ENCODE measurements at regions not wholly inside any gene's neighbourhood (a gene's known extent, or its start where the extent isn't known, plus 50 kb on each side); places are given as distances from the start of the nearest gene placed in this dataset.

DNA sequence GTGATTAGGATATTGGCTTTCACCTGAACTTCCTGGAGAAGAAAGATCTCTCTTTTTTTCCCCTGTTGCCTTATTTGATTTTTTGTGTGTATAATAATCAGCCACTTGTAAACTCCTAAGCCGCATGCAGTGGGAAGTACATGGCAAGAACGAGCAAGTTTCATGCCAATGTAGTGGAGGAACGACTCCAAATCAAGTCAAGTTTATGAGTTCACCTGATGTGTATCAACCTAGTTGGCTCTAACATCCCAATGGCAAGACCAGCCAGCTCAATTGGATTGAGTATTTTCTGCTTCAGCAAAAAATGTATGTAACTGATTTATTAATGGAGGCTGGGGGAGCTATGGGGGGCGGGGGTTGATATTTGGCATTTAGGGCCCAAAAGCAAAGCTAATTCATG is 65.5 kb upstream of the LYZL1 start:
- H3K4me3 ChIP-seq (replicated peaks in 1 of 4; ENCODE audit: control extremely low read depth in 1 of 4, insufficient read depth in 1 of 4, low read depth in 3 of 4, low read length in 4 of 4): no peak overlapping the region
- H3K27me3 ChIP-seq (ENCODE audit: control insufficient read depth, insufficient read depth, low read length): no peaks in the 10 kb centered on the region
- TF ChIP-seq, protein P1, sequence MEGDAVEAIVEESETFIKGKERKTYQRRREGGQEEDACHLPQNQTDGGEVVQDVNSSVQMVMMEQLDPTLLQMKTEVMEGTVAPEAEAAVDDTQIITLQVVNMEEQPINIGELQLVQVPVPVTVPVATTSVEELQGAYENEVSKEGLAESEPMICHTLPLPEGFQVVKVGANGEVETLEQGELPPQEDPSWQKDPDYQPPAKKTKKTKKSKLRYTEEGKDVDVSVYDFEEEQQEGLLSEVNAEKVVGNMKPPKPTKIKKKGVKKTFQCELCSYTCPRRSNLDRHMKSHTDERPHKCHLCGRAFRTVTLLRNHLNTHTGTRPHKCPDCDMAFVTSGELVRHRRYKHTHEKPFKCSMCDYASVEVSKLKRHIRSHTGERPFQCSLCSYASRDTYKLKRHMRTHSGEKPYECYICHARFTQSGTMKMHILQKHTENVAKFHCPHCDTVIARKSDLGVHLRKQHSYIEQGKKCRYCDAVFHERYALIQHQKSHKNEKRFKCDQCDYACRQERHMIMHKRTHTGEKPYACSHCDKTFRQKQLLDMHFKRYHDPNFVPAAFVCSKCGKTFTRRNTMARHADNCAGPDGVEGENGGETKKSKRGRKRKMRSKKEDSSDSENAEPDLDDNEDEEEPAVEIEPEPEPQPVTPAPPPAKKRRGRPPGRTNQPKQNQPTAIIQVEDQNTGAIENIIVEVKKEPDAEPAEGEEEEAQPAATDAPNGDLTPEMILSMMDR (conservative IDR thresholded peaks at IDR 0.05 in 1 of 2, IDR thresholded peaks at IDR 0.05 in 1 of 2; ENCODE audit: low read depth in 1 of 2, low read length in 2 of 2): no peak
- TF ChIP-seq EZH2 (IDR thresholded peaks at IDR 0.05; ENCODE audit: low read length, missing control alignments): no peak

DNA sequence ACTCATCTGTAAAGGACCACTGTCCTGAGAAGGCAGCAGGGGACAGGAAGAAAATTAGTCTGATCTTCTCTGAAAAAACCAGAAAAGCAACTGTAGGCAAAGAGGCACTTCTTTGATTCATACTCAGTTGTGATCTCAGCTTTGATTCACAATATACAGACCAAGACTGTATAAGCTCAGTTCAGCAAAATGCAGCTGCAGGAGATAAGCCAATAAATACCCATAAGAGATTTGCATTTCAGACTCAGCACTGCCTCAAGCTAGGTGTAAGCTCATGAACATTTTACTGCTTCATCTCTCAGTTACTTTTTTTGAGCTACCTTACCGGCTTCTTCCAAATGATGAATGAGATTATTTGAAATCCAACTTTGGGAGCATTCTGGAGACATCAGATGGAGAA is 64.2 kb upstream of the LYZL1 start:
- peaks cover 2% of the 10 kb centered on the region for H3K27me3 ChIP-seq (ENCODE audit: control insufficient read depth, insufficient read depth, low read length)
- DNase-seq (ENCODE audit: low read depth in 2 of 2): no peak
- no peak overlapping the region for H2AFZ ChIP-seq (ENCODE audit: low read length)
- TF ChIP-seq, protein P1 (conservative IDR thresholded peaks at IDR 0.05 in 1 of 2, IDR thresholded peaks at IDR 0.05 in 1 of 2; ENCODE audit: low read depth in 1 of 2, low read length in 2 of 2): no peak
- TF ChIP-seq EZH2 (IDR thresholded peaks at IDR 0.05; ENCODE audit: low read length, missing control alignments): no peak
- H3K36me3 ChIP-seq (ENCODE audit: control insufficient read depth, insufficient read depth, low read length): no peaks in the 10 kb centered on the region
- H3K27ac ChIP-seq (ENCODE audit: insufficient read depth, low read length): no peak overlapping the region
- H3K4me2 ChIP-seq (ENCODE audit: extremely low read depth, insufficient read depth, low read length): no peak overlapping the region
- H3K4me3 ChIP-seq (replicated peaks in 1 of 4; ENCODE audit: control extremely low read depth in 1 of 4, insufficient read depth in 1 of 4, low read depth in 3 of 4, low read length in 4 of 4): no peak overlapping the region
- no peaks in the 10 kb centered on the region for H3K9me3 ChIP-seq (ENCODE audit: control insufficient read depth, insufficient read depth, low read depth, low read length)
- H3K9ac ChIP-seq (ENCODE audit: insufficient read depth, low read length): no peak overlapping the region
- H4K20me1 ChIP-seq (ENCODE audit: control insufficient read depth, extremely low read depth, insufficient read depth, low read length): no peaks in the 10 kb centered on the region
- H3K4me1 ChIP-seq (ENCODE audit: control insufficient read depth, extremely low read depth, insufficient read depth, low read length): no peaks in the 10 kb centered on the region
- no peaks in the 10 kb centered on the region for H3K79me2 ChIP-seq (ENCODE audit: control insufficient read depth, insufficient read depth, low read length)

More for the DNA sequence above, 65.5 kb upstream of the LYZL1 start:
- H3K79me2 ChIP-seq (ENCODE audit: control insufficient read depth, insufficient read depth, low read length): no peaks in the 10 kb centered on the region
- H3K27ac ChIP-seq (ENCODE audit: insufficient read depth, low read length): no peak overlapping the region
- no peaks in the 10 kb centered on the region for H4K20me1 ChIP-seq (ENCODE audit: control insufficient read depth, extremely low read depth, insufficient read depth, low read length)
- no peaks in the 10 kb centered on the region for H3K9me3 ChIP-seq (ENCODE audit: control insufficient read depth, insufficient read depth, low read depth, low read length)
- no peaks in the 10 kb centered on the region for H3K4me1 ChIP-seq (ENCODE audit: control insufficient read depth, extremely low read depth, insufficient read depth, low read length)
- no peak for DNase-seq (ENCODE audit: low read depth in 2 of 2)
- H2AFZ ChIP-seq (ENCODE audit: low read length): no peak overlapping the region
- no peak overlapping the region for H3K9ac ChIP-seq (ENCODE audit: insufficient read depth, low read length)
- H3K4me2 ChIP-seq (ENCODE audit: extremely low read depth, insufficient read depth, low read length): no peak overlapping the region
- H3K36me3 ChIP-seq (ENCODE audit: control insufficient read depth, insufficient read depth, low read length): no peaks in the 10 kb centered on the region

DNA sequence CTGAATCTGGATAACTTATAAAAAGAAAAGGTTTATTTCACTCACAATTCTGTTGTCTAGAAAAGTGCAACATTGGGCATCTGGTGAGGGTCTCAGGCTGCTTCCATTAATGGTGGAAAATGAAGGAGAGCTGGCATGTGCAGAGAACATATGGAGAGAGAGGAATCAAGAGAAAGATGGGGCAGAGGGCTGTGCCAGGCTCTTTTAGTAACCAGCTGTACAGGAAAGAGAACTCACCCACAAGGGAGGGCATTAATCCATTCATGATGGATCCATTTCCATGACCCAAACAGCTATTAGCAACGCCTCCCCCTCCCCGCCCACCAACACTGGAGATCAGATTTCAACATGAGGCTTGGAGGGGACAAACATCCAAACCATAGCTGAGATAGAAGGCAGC is 61.7 kb upstream of the LYZL1 start:
- no peak overlapping the region for H2AFZ ChIP-seq (ENCODE audit: low read length)
- no peak overlapping the region for H3K9ac ChIP-seq (ENCODE audit: insufficient read depth, low read length)
- DNase-seq (ENCODE audit: low read depth in 2 of 2): no peak
- H3K9me3 ChIP-seq (ENCODE audit: control insufficient read depth, insufficient read depth, low read depth, low read length): no peaks in the 10 kb centered on the region
- no peaks in the 10 kb centered on the region for H3K79me2 ChIP-seq (ENCODE audit: control insufficient read depth, insufficient read depth, low read length)
- H4K20me1 ChIP-seq (ENCODE audit: control insufficient read depth, extremely low read depth, insufficient read depth, low read length): no peaks in the 10 kb centered on the region
- H3K4me1 ChIP-seq (ENCODE audit: control insufficient read depth, extremely low read depth, insufficient read depth, low read length): no peaks in the 10 kb centered on the region
- H3K27me3 ChIP-seq (ENCODE audit: control insufficient read depth, insufficient read depth, low read length): peaks cover 2% of the 10 kb centered on the region
- H3K36me3 ChIP-seq (ENCODE audit: control insufficient read depth, insufficient read depth, low read length): no peaks in the 10 kb centered on the region
- no peak overlapping the region for H3K4me3 ChIP-seq (replicated peaks in 1 of 4; ENCODE audit: control extremely low read depth in 1 of 4, insufficient read depth in 1 of 4, low read depth in 3 of 4, low read length in 4 of 4)
- TF ChIP-seq EZH2 (IDR thresholded peaks at IDR 0.05; ENCODE audit: low read length, missing control alignments): no peak
- TF ChIP-seq, protein P1 (conservative IDR thresholded peaks at IDR 0.05 in 1 of 2, IDR thresholded peaks at IDR 0.05 in 1 of 2; ENCODE audit: low read depth in 1 of 2, low read length in 2 of 2): no peak
- no peak overlapping the region for H3K27ac ChIP-seq (ENCODE audit: insufficient read depth, low read length)
- H3K4me2 ChIP-seq (ENCODE audit: extremely low read depth, insufficient read depth, low read length): no peak overlapping the region

All from fibroblast of lung (primary cell).